ENCODE measurements at regions not wholly inside any gene's neighbourhood (a gene's known extent, or its start where the extent isn't known, plus 50 kb on each side); places are given as distances from the start of the nearest gene placed in this dataset.

DNA sequence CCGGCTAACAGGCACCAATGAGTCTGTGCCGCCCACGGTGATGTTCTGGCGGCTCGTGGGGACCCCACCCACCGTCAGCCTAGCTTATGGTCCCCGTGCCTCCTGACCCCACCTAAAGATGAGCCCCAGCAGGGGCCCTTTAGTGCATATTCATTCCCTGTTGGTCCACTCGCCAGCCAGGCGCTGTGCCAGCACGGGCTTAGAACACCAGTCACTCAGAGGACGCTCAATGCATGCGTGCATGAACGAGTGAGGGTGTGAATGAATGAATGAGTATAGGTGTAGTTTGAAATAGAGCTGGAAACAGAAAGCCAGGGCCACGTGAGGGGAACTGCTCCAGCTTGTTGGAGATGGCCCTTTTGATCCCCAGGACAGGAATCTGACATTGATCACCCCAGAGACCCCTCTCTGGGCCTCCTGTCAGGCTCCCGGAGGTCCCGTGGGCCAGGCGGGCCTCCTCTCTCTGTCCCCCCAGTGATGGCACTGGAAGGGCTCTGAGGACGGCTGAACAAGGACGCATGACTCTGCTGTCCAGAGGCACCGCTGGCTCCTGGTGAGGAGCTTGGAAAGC lies 193.9 kb upstream of the C14orf180 start:
- DNase-seq (ENCODE audit: low read depth in 2 of 2) = no peak

DNA sequence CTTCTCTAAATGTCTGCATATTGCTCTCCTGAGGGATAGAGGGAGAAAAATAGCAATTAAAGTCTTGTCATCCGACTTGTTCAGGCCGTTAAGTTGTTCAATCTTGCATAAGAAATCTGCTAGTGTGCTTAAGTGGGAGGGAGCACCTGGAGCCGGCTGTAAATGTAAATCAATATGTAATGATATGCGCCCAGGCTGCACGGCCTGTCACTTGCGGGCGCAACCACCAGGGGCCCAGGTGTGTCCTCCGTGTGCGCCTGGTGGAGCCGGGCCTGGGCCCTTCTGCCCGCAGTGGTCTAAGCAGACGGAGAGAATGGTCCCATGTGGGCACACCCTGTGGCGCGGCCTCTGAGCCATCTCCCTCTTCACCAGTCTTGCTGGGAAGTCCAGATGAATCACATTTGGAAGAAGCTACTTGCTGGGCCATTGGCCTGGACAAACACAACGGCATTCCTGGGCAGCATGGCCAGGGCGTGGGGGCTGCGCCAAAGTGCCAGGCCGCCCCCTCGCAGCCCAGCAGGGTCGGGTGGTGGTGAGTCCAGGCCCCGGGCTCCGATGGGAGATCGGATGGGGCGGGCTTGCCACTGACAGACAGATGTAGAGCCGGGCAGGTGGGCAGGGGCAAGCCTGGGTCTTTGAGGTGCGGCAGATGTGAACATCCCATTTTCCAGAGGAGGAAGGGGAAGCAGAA lies 193.3 kb upstream of the C14orf180 start:
- DNase-seq (ENCODE audit: low read depth in 2 of 2) = no peak

DNA sequence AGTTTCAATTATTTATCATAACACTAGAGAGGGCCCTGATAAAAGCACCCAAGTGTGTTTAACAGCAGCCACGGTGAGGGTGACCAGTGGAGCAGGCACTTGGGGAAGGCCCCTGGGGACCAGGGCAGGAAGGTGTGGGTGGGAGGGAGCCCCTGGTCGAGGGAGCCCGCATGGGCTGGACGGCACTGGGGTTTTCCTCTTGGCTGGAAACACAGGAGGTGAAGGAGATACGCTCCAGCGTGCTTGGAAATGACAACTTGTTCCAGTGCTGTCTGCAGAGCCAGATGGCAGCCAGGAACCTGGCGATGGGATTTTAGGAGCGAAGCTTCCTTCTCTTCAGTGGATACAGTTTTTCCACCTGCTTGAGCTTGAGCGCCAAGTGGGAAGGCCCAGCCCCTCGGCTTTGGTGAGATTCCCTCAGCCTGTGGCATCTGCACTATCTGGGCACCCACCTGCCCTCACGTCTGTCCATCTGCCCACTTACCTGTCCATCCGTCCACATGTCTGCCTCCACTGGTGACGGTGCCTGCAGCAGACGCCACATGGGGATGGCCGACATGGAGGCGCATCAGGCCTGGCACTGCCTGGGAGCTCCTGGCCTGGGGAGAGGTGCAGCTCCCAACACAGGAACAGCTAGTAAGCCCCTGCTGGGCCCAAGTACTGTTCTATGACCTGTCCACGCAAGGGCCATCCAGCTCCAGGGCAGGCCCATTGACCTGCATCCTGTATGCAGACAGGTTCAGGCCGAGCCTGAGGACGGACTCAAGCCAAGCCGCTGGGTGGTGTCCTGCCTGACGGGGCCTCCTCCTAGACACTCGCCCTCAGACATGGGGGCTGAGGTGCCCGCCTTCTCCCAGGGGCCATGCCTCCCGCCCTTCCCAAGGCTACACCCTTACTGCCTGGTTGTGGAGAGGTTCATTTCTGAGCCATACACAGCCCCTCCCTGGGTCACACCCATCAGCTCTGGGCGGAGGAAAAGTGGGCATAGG lies 192.2 kb upstream of the C14orf180 start:
- no peak for DNase-seq (ENCODE audit: low read depth in 2 of 2)

DNA sequence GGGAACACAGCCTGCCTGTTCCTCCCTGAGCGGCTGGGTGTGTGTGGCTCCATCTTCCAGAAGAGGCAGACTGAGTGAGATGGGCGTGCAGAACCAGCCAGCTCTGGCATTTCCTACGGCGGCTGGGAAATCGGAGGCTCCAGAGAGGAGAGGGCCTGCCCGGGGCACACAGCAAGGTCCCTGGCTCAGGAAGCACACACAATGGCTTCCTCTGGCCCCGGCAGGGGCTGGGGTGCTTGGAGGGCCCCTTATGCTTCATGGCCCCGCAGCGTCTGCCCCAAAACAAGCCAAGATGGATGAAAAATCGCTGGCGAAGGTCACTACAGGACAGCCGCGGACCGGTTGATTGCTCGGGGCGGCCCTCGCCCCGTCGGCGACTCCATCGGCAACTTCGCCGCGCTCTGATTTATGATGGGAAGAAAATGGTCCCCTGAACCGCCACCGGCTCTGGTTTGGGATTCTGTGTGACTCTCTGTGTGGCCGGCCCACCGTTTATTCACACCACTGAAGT lies 191.5 kb upstream of the C14orf180 start:
- DNase-seq (ENCODE audit: low read depth in 2 of 2) = no peak

DNA sequence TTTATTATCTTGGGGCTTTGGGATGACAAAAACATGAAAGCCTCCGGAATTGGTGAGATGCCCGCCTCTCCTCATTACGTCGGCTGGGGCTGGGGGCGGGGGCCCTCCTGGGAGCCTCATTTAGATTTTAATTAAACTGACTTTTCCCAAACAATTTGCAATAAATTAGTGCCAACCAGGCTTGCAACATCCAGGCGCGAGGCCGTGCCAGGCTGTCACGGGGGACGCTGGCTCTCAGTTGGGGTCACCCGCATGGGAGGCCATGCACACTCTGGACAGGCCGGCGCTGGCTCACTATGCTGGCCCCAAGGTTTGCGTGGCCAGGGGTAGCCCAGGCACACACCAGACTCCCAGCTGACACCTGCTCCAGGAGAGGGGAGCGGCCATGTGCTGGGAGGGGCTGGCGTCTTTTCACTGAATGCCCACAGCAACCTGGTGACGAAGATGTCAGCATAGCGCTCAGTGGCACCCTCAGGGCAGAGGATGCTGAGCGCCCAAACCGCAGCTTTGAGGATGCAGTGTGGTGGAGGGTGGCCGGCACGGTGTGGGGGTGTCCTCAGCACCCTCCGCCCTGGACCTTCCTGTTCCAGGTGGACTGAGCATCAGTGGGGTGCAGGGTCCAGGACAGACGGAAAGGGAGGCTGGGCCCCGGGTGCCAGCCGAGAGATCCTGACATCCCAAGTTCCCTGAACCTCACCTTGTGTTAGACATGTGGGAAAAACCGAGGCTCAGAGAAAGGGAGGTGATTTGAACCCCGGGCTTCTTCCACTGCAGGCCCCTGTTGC lies 190.8 kb upstream of the C14orf180 start:
- DNase-seq (ENCODE audit: low read depth in 2 of 2) = no peak

DNA sequence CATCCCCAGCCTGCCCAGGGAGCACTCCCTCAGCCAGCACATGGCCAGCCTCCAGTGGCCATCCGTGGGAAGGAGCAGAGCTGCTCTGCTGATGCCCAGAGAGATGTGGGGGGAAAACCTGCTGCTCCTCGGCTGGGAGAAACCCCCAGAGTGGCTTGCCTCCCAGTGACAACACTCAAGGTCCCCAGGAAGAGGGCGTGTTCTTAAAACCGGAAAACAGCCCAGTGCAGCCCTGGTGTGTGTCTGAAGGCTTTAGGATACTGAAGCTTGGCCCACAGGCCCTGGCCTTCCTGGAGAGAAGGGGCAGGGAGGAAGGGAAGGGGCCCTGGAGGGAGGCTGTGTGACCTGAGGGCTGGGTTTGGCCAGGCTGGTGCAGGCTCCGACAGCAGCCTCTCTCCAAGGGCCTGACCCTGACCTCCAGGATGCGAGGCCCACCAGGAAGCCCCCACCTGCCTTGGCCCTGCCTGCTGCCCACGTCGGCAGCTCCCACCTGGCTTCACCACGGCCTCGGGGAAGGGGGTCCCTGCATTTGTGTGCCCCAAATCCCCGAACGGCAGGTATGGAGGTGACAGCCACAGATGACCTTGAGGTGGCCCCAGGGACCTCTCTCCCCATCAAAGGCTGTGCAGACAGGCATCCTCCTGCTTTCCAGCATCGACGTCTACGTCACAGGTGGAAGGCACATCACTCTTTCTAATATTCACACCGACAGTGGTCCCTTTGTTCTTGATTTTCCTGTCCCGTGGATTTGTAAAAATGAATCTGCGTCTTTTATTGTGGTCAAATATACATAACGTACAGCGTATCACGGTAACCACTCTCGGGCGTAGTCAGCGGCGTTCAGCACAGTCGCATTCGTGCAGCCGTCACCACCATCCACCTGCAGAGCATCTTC lies 190.0 kb upstream of the C14orf180 start:
- no peak for DNase-seq (ENCODE audit: low read depth in 2 of 2)

DNA sequence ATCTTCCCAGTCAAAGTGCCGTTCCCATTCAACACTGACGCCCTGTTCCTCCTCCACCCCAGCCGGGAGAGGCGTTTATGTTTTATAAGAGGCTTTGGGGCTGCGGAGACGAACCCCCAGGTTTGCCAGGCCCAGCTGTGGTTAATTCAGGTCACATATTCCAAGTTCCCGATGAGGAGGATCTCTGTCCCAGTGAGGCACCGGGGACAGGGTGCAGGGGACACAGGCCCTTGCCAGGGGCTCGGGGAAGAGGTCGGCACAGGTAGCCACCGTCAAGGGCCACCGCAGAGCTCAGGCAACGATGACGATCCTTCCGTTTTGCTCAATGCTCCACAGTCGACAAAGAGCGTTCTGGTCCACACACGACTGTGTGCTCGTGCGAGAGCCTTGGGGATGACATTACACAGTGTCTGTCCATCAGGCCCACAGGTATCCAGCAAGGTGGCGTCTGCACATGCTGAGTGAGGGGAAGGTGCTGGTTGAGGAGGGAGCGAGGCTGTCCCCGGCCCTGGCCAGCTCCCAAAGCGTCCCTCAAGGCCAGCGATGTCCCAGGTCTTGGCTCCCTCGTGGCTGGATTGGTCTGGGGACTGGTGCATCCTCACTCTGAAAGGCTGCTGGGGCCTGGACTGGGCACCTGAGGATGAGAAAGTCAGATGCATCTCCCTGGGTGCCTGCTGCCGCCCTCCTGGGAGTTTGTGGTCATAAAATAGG lies 189.2 kb upstream of the C14orf180 start:
- DNase-seq (ENCODE audit: low read depth in 2 of 2) = no peak

DNA sequence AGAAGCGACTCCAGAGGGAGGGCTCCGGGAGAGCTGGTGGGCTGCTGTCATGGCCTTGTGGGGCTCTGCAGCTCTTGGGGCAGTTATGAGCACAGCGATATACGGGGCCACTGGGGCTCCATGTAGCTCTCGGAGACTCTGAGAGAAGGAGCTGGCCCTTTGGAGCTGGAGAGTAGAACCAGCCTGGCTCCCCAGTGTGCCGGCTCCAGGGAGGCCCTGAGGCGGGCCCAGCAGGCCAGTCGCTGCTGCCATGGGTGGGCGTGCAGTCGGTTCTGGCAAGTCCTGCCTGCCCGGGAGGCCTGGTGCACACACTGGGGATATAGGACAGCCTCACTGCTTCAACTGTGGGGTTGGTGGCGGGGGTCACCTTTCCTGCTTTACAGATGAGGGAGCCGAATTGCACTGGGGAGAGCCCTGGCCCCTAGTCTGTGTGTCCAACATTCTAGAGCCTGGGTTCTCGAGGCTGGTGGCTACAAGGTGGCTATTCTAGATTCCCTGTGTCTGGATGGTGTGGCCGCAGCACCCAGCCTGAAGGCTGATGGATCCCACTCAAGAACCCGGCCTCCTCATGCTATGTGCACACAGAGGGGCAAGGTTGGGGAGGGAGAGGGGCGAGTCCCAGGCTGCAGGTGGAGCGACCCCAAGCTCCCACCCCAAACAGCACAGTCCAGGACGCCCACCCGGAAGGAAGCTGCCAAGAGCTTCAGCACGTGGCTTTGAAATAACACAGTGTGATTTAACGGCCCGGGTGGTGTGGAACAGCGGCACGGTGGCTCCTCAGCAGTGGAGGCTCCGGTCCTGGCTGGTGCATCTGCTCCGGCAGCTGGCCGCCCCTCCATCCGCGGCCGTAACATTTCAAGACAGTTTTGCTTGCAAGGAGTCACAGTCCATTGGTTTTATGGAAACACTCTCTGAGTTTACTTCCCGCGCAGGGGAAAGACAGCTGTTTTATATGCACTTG lies 188.3 kb upstream of the C14orf180 start:
- no peak for DNase-seq (ENCODE audit: low read depth in 2 of 2)

DNA sequence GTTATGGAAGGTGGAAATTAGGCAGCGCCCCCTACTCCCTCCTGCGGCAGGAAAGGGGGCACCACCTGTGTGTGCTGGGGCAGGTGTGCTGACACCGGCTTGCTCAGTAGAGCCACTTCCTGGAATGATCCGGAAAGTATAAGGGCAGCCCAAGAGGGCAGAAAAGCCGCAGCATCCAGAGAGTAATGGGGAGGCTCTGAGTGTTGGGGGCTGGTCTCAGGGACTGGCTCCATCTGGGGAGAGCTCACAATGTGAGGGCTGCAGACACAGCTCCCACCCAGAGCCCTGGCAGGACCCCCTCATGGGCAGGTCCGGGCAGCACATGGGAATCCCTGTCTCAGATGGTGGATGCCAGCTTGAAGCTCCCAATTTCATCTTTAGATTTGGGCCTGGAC lies 187.6 kb upstream of the C14orf180 start:
- no peak for DNase-seq (ENCODE audit: low read depth in 2 of 2)

DNA sequence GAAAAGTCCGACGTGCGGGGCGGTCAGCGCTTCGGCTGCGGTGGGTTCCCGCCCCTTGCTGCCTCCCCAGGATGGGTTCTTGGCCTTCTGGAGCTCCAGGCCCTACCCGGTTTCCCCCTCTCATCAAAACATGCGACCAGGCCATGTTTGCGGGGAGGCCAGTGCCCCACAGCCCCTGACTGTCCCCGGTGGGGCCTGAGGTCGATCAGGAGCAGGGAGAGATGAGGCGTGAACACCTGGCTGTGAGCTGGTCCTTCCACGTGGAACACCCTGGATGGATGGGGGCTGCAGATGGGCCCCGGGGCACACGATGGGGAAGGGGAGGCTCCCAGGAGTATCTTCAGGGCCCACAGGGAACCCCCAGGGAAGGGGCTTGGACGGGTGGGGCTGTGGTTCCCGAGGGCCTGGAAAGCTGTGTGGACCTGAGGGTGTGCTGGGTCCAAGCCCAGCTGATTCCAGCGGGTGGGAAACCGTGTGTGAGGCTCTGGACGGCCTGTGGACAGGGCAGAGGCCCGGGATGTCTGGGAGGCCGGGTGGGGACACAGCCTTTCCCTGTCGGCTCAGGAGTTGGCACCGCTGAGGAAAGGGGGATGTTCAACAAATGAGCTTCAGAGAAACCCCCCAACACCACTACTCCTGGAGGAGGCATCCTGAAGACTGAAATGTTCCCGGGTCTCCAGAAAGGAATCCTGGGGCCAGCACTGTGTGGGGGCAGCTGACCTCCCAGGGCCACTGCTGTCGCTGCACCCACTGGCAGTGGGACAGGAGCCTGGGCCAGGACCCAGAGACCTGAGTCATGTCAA lies 187.0 kb upstream of the C14orf180 start:
- DNase-seq (ENCODE audit: low read depth in 2 of 2) = no peak

DNA sequence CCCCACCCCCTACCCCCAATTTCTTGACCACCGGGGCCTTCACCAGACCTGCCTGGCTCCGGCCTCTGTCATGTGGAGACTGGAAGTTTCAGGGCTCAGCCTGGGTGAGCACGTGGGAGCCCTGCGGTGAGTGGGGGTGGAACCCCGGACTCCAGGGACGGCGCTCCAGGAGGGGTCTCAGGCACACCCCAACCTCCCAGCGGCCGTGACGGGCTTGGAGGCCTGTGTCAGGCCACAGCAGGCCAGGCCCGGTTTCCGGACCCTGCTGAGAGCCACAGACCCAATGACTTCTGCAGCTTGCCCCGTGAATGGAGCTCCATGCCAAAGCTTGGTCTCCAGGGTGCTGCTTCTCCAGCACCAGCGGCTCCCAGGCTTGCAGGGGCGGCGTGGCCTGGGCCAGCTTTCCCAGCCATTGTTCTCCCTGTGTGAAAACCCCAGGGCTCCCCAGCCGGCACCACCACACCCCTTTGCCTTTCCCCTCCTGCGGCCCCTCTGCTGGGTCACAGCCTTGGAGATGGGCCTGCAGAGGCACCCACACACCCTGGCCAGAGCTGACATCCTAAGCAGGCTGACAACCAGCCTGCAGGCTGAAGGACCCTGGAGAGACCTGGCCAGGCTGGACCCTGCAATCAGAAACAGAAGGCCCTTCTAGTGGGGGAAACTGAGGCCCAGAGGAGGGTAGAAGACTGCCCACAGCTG lies 186.2 kb upstream of the C14orf180 start:
- DNase-seq (ENCODE audit: low read depth in 2 of 2) = no peak

DNA sequence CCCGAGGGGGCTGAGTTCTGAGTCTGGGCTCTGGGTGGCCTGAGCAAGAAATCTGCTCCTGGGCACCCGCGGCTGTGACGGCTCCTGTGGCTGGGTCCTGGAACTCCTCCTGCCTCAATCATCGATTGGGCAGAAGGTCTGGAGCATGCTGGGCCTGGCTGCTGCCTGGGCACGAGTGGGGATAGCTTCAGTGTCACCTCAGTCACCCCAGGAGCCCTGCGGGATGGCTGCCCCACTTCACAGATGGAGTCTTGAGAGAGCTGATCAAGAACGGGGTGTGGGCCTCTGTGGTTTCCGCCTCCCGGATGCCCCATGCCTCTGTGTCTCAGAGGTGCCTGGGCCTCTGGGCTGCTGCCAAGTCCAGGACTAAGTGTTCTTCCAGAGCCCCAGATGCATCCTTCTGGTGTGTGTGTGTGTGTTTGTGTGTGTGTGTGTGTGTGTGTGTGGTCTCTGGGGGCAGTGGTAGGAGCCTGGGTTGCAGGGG lies 185.6 kb upstream of the C14orf180 start:
- DNase-seq (ENCODE audit: low read depth in 2 of 2) = peak in 1 of 2 donors; percentile 67

DNA sequence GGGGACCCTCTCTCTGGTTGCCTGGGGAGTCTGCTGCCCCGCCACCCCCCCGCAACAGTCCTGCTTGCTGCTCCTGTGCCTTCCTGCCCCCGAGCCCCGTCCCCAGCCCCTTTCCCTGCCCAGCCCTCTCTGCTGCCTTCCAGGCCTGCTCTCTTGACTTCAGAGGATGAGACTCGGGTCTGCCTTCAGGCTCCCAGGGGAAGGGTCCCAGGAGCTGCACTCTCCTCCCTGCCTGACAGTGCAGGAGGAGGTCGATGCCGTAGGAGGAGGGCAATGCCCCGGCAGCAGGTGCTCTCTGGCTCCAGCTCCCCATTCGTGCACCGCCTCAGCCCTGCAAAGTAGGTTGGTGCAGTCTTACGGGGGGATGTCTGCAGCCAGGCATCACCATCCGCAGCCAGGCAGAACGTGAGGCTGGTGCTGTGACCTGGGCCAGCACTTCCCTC lies 185.1 kb upstream of the C14orf180 start:
- DNase-seq (ENCODE audit: low read depth in 2 of 2) = no peak

DNA sequence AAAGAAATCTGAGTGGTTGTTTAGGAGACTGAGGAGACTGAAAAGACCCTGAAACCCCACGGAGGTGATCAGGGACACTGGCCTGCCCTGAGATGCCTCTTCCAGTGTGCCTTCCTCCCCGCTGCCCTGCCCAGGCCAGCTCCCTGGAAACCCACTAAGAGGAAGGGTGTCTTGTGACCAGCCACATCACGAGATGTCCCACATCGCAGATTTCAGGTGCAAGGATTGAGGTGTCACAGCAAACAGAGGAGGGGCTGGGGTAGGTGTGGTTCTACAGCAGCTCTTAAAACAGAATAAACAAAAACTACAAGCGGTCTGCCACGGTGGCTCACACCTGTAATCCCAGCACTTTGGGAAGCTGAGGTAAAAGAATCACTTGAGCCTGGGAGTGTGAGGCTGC lies 184.3 kb upstream of the C14orf180 start:
- DNase-seq (ENCODE audit: low read depth in 2 of 2) = no peak

DNA sequence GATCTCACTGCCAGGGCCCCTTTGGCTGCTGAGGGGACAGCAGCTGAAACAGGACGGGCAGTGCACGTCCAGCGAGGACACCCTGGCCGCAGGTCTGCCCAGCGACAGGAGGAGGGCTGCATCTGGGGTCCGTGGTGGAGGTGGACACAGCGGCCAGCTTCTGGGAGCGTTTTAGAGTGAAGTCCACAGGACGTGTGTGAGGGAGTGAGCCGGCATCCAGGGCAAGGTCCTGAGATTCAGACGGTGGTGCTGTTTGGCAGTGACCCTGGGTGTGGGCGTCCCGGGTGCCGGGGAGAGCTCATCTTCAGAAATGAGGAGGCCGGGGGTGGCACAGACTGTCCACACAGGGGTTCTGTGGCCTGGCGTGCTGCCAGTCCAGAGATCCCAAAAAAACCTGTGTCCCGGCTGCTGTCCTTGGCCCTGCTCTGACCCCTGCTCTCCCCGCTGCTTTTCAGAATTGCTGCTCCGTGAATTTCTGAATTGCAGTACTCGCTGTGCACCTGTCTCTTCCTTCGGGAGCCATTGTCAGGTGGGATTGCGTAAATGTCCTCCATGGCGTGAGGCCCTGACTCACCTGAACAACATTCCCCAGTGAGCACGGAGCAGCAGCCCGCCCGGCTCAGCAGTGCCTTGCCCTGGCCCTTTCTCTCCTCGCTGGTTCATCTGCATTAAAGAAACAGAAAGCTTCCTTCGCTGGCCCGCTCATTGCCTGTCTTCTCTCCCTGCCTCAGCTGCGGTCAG lies 183.5 kb upstream of the C14orf180 start:
- DNase-seq (ENCODE audit: low read depth in 2 of 2) = no peak

Measured in dermis microvascular lymphatic vessel endothelial cell (primary cell).